Caki2 (cell line): ENCODE measurements at regions not wholly inside any gene's neighbourhood (a gene's known extent, or its start where the extent isn't known, plus 50 kb on each side); places are given as distances from the start of the nearest gene placed in this dataset.
"Not testable (repeated sequence)": the region's sequence is repeated elsewhere in the genome, so short reads cannot be mapped to it uniquely, and the experiment has no call there.

ENCODE experiments used
- DNase-seq: peaks from one replicate; pipeline ENCODE4 v3.0.0-alpha.2; 2015; ENCODE audit warnings: low read depth
- in situ Hi-C: cut with HindIII; loops from 2 replicates; pipeline ENCODE4 v1.10.0; 2016; ENCODE audit warnings: low sequenced_read_pairs, low pct_unique_long_range_greater_than_20kb, mixed read lengths

DNA sequence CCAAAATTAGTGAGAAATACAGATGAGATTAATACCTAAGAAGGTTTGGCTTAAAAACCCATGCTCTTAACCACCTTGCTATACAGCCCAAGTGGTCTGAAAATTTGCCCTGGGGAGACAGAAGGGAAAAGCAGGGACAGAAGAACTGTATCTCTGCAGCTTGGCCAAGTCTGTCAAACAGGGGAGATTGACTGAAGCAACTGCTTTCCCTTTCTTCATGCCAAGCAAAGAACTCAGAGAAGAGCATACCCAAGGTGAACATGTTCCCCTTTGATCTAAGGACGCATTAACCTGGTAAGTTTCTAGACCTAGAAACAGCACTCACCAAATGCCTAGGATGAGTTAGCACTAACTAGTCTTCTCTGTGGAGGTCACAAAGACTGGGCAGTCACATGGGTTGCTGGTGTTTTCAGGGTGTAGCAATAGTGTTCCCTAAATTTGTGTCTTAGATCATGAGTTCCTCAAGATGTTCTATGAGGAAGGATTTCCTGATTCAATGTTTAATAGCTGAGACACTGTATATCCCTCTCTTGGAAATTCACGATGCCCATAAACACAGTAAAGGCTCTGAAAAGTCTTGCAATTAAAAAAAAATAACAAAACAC lies 75.6 kb upstream of the GRAMD1B start:
- in situ Hi-C loops = no loop called here
- DNase-seq = no peak

DNA sequence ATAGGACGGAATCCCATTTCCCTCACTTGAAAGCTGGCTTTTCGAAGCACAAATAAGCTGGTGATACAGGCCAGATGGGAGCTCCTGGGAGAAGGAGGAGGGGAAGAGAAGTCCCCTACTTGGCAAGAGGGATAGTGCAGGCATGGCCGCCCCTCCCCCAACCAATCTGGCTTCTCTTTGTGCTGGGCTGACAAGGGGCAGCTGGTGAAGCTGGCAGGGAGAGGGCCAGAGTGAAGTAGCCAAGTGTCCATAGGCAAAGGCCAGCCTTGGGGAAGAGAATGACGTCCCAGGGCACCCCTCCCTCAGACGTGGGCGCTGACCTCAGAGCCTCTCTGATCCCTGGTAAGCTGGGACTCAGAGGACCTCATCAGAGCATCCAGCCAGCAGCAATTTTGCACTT lies 78.7 kb upstream of the GRAMD1B start:
- in situ Hi-C loops = no loop called here

DNA sequence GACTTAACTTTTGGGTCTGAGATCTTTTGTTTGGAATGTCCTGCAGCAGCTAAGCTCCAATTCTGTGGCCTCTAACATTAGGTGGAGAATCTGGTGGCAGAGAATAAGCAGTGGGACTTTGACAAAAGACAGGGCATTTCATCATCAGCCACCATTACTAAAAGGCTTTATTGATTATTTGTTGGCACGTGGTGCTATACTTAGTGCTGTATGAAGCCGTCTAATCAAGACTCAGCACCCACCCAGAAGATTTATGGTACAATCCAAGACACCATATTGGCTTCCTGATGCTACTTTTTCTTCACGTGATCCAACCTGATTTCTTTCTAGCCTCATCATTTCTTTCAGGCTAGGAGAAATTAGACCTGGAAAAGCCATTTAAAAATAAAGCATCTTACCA lies 80.7 kb upstream of the GRAMD1B start:
- in situ Hi-C loops = no loop called here
- no peak for DNase-seq

More for the DNA sequence above, 78.7 kb upstream of the GRAMD1B start:
- DNase-seq = no peak

DNA sequence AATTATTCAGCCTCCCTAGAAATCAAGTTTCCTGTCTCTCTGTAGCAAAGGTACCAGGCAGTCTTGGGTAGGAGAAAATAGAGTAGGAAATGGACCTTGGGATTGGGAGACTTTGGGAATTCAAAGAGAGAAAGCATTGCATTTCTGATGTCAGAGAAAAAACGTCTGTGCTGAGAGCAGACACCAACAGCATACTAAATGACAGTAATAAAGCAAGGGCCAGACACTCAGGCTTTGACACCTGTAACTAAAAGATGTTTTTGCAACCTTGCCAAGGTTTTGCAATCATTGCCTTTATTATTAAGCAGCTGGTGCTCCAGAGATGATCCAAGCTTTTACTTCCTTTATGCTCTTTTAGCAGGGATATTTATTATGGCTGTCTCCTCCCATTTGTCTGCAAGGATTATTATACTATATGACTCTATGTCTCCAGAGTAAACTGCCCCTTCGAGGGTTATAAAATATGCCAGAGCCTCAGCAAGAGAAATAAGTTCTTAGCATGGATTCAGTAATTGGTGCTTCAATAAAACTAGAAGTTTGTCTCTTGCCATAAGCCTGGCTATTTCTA lies 85.2 kb upstream of the GRAMD1B start:
- DNase-seq = no peak
- in situ Hi-C loops = no loop called here

DNA sequence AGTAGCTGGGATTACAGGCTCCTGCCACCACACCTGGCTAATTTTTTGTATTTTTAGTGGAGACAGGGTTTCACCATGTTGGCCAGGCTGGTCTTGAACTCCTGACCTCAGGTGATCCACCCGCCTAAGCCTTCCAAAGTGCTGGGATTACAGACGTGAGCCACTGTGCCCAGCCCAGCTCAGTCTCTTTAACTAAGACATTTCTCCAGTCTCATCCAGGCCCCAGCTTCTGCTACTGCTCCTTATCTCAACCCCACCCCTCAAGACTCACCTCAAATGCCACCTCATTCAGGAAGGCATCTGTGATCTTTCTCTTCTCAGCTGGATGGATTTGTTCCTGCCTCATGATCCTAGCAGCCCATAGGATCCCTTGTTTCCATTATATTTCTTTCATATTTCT lies 85.9 kb upstream of the GRAMD1B start:
- DNase-seq, in situ Hi-C loops: not testable (repeated sequence)

DNA sequence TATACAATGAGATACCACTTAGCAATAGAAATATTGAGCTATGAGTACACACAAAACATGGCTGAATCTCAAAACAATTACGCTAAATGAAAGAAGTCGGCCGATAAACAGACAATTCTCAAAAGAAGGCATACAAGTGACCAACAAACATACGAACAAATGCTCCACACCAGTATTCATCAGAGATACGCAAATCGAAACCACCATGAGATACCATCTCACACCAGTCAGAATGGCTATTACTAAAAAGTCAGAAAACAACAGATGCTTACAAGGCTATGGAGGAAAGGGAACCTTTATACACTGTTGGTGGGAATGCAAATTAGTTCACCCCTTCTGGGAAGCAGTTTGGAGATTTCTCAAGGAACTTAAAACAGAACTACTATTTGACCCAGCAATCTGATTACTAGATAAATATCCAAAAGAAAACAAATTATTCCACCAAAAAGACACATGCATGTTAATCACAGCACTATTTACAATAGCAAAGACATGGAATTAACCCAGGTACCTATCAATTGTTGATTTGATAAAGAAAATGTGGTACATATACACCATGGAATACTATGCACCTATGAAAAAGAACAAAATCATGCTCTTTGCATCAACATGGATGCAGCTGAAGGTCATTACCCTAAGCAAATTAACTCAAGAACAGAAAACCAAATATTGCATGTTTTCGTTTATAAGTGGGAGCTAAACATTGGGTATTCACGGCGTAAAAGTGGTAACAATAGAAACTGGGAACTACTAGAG lies 90.9 kb upstream of the GRAMD1B start:
- in situ Hi-C loops = no loop called here
- DNase-seq = no peak

DNA sequence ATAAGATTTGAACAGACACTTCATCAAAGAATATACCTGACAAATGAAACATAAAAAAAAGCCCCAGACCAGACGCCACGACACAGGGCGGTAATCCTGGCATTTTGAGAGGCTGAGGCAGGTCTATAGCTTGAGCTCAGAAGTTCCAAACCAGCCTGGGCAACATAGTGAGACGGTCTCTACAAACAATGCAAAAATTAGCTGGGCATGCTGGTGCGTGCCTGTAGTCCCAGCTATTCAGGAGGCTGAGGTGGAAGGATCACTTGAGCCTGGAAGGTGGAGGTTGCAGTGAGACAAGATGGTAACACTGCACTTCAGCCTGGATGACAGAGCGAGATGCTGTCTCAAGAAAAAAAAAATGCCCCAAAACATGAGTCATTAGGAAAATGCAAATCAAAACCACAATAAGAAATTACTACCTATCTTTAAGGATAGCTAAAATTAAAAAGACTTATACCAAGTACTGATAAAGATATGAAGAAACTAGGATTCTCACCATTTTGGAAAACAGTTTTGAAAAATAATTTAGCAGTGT lies 91.7 kb upstream of the GRAMD1B start:
- in situ Hi-C loops = no loop called here
- no peak for DNase-seq

DNA sequence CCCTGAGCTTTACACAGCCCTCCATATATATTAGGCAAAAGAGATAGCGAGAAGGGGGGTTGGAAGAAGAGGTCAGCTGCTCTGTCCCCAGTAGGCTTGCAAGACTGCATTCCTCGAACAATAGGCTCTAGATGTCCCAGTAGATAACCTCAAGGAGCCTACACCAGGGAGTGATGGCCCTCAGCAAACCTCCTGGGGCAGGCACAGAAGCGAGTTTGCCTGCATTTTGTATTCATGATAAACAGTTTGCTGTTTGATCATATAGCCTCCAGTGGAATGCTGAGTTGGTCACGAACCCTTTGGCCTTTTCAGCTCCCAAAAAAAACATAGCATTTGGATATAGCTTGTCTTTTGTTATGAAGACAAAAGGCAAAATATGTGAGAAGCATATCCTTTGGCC lies 95.1 kb upstream of the GRAMD1B start:
- in situ Hi-C loops = no loop called here

DNA sequence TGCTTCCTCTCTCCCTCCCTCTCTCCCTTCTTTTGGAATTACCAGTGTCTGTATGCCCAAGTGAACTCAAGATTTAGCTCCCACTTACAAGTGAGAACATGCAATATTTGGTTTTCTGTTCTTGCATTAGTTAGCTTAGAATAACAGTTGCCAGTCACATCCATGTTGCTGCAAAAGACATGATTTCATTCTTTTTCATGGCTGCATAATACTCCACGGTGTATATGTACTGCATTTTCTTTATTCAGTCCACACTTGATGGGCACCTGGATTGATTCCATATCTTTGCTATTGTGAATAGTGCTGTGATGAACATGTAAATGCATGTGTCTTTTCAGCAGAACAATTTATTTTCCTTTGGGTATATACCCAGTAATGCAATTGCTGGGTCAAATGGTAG lies 97.5 kb upstream of the GRAMD1B start:
- DNase-seq, in situ Hi-C loops: not testable (repeated sequence)

More for the DNA sequence above, 95.1 kb upstream of the GRAMD1B start:
- DNase-seq = no peak

DNA sequence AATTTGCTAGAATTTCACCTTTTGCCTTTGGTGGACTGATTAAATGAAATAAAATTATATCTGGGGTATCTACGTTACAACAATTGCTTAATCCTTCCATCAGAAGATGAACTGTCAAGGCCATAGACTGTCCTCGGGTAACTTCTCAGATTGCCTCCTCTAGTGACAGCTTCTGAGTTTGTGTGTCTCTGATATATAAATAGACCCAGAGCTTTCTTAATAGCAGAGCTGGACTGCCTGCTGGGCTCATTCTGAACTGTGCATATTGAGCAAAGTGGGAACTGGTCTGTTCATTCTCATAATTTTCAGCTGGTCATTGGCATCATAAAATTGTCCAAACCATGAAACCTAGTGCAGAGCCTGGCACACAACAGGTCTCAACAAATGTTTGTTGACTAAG lies 99.1 kb upstream of the GRAMD1B start:
- DNase-seq = no peak
- in situ Hi-C loops = no loop called here

DNA sequence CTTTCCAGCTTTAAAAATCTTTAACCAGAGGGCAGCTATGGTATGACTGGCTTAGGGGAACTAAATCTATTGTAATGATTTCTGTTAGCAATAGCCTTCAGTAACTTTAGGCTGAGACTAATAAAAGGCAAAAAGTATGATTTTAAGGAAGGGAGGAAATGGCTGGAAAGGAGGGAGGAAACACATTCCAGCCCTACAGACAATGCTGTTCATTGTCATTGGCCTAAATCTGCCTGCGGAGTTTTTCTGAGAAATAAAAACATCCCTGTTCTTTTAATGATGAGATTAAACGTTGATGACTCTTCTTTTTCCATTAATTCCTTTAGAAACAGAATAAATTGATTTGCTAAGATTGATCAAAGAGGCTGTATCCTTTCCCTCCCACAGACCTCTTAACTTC lies 99.6 kb upstream of the GRAMD1B start:
- in situ Hi-C loops = no loop called here
- no peak for DNase-seq

DNA sequence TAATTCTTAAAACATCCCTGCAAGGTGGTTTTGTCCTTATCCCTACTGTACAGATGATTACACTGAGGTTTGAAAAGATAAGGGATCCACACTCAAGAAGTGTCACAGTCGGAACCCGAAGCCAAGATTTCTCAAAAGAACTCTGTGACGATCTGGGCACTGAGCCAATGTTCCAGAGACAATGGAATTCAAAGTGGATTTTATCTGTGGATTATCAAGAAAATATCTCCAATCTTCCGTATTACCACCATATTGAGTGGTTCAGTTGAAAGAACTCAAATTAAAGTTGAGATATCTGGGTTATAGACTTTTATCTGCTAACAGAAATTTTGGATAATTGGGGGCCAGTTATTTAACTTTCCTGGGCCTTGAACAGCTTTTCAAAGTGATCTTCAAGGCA lies 100.0 kb upstream of the GRAMD1B start:
- in situ Hi-C loops = no loop called here
- DNase-seq = no peak

DNA sequence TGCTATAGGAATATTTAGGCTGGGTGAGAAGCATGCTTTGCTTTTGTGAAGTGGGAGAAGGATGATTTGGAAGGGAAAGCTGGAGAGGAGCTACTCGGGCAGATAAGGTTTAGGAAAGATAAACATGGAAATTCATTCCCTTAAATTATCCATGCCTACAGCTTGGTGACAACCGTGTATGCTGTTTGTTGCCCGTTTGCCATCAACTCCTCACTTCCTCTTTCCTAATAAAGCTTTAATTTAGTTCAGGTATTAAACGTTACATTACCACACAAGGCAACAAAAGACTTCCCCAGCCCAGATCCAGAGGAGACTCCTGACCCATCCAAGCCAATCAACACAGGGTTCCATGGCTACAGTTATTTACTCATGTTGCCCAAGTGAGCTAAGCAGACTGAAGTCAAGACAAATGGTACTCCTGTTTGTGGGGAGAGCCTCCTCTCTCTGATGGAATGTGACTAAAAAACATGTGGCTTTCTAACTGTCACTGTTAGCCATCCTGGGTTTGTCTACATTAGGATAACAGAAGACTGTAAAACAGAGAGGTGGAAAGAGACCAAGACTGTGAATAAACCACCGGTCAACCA lies 101.7 kb upstream of the GRAMD1B start:
- no peak for DNase-seq
- in situ Hi-C loops = no loop called here

DNA sequence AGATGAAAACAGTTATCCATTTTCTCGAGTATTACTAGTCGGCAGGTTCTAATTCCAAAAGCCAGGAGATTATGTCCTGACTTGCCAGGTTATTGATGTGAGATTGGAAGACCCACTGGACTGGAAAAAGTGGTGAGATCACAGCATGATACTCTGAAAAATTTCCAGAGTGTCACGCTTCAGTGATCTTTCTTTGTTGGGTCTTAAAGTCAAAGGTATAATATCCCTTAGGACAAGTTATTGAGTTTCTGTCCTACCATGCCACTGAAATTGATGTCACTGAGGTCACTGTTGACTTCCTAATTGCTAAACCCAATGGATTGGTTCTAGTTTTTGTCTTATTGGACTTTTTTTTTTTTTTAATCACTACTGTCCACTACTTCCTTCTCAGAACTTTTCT lies 104.5 kb upstream of the GRAMD1B start:
- in situ Hi-C loops = no loop called here
- no peak for DNase-seq

DNA sequence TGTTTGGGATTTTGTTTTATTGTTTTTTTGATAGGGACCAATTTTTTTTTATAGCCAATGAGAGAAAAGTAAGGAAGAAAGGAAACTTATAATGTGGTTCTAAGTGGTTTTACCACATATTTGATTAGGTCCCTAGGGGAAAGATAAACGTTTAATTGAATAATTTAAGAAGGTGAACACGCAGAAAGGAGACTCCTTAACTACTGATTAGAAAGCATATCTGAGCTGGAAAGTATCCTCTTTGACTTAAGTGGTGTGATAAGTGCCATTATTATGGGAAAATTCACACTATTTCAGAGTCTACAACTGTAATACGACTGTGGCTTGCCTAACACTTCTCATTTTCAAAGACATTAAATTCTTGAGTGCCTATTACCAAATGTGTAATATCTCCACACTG lies 106.5 kb upstream of the GRAMD1B start:
- DNase-seq = no peak
- in situ Hi-C loops = no loop called here

DNA sequence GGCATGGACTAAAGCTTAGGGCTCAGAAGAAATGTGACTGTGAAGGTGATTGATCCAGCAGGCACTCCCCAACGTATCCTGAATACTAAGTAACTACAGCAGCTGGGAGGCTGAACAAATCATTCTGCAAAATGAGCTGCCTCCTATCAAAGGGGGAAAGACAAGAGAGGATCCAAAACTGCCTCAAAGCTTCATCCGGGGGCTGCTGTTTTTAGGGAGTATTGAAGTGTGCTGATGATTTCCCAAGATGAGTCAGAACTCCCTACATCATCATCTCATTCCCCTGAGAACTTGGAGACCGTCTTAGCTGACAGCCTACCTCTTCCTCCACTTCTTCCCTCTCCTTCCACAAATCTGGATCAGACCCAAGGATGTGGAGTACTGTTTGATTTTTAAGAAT lies 108.4 kb upstream of the GRAMD1B start:
- DNase-seq = no peak
- in situ Hi-C loops = no loop called here

DNA sequence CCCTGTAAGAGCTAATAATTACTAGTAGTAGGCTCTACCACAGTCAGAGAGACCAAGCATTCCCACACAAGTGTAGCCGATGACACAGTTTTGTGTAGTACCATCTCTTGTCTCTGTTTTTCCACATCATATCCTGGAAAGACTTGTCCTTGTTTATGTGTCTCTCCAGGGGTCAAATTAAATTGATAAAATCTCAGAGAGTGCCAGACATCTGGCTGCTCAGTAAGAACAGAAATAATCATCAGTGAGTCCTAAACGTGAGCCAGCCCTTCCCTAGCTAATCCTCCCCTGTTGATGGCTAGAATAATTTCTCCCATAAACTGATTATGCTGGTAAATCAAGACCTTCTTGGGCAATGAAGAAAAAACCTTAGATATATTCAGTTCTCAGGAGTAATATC lies 111.4 kb upstream of the GRAMD1B start:
- no peak for DNase-seq
- in situ Hi-C loops = no loop called here

DNA sequence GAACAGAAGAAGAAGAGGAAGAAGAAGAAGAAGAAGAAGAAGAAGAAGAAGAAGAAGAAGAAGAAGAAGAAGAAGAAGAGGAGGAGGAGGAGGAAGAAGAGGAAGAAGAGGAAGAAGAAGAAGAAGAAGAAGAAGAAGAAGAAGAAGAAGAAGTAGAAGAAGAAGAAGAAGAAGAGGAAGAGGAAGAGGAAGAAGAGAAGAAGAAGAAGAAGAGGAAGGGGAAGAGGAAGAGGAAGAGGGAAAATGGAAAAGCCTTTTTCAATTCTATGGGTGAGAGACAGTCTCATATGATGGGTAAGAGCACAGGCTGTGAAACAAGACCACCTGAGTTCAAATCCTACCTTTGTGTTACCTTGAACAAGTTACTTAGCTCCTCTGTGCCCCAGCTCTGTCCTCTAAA lies 111.9 kb upstream of the GRAMD1B start:
- DNase-seq, in situ Hi-C loops: not testable (repeated sequence)

DNA sequence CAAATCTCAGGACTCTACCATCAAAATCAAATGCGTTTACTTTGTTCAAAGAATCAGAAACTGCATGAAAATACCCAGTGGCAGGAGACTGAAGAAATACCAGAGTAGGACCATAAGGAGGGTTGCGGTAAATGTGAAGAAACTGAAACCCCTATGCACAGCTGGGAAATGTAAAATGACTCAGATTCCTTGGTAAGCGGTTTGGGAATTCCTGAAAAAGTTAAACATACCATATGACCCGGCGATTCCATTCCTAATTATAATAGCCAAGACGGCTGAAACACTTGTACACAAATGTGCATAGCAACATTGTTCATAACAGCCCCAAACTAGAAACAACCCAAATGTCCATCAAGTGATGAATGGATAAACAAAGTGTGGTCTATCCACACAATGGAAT lies 114.1 kb upstream of the GRAMD1B start:
- in situ Hi-C loops = no loop called here
- no peak for DNase-seq
